Esophagus muscularis mucosa (tissue), 4 donors: ENCODE measurements at regions not wholly inside any gene's neighbourhood (a gene's known extent, or its start where the extent isn't known, plus 50 kb on each side); places are given as distances from the start of the nearest gene placed in this dataset.

Source experiments
- DNase-seq: peaks from one replicate; pipeline ENCODE4 v3.0.0-alpha.2; 2017; ENCODE audit errors: extremely low spot score
- H3K27ac ChIP-seq, 4 donors: fragments of 200-600 bp; sonication (generic); replicated peaks in 1 of 4; 1 replicate in 3 of 4; 2 replicates in 1 of 4; pipeline ENCODE4 v1.5.1; 2016 to 2019; ENCODE audit warnings: mild to moderate bottlenecking in 1 of 4
- H3K27me3 ChIP-seq, 4 donors: fragments of 200-600 bp; sonication (generic); one replicate each; pipeline versions ENCODE4 v1.5.1 to v1.6.0; 2016 to 2019
- H3K36me3 ChIP-seq, 4 donors: fragments of 200-600 bp; sonication (generic); one replicate each; pipeline ENCODE4 v1.5.1; 2016 to 2019
- H3K4me1 ChIP-seq, 4 donors: fragments of 200-600 bp; sonication (generic); one replicate each; pipeline ENCODE4 v1.5.1; 2016 to 2019
- H3K4me3 ChIP-seq, 4 donors: fragments of 200-600 bp; sonication (generic); 1 replicate in 2 of 4; 2 replicates in 2 of 4; pipeline ENCODE4 v1.5.1; 2016 to 2019; ENCODE audit warnings: mild to moderate bottlenecking in 4 of 4, moderate library complexity in 1 of 4
- H3K9me3 ChIP-seq, 4 donors: fragments of 200-600 bp; sonication (generic); 1 replicate in 3 of 4; 2 replicates in 1 of 4; pipeline ENCODE4 v1.5.1; 2016 to 2019
- EP300 ChIP-seq: sonication (generic); formaldehyde crosslinking; IDR thresholded peaks from one replicate; pipeline ENCODE4 v1.6.1; 2017; ENCODE audit warnings: antibody characterized with exemption
- POLR2A ChIP-seq: fragments of 450-650 bp; IDR thresholded peaks from one replicate; pipeline ENCODE4 v1.6.1; 2017; ENCODE audit warnings: antibody characterized with exemption, moderate library complexity, mild to moderate bottlenecking, low read depth
- POLR2AphosphoS5 ChIP-seq, 2 donors: sonication (generic); formaldehyde crosslinking; IDR thresholded peaks; one replicate each; pipeline ENCODE4 v1.6.1; 2017; ENCODE audit warnings: antibody characterized with exemption in 2 of 2
- WGBS: methylation state at CpG from one replicate; pipeline ENCODE4 v1.1.5; 2018; 5-methylcytosine and 5-hydroxymethylcytosine counted together
- intact Hi-C: fragments of 100-400 bp; cut with DNase I; formaldehyde crosslinking; loops from one replicate; pipeline ENCODE4 v1.15.1; 2023
- TF ChIP-seq, protein P1 (sequence below), 3 experiments: fragments of 200-600 bp in 2 of 3; fragments of 450-650 bp in 1 of 3; sonication (generic) in 2 of 3; IDR thresholded peaks; one replicate each; pipeline ENCODE4 v1.5.1; 2017 to 2019; ENCODE audit warnings: antibody characterized with exemption in 3 of 3, mild to moderate bottlenecking in 2 of 3, moderate library complexity in 1 of 3

DNA sequence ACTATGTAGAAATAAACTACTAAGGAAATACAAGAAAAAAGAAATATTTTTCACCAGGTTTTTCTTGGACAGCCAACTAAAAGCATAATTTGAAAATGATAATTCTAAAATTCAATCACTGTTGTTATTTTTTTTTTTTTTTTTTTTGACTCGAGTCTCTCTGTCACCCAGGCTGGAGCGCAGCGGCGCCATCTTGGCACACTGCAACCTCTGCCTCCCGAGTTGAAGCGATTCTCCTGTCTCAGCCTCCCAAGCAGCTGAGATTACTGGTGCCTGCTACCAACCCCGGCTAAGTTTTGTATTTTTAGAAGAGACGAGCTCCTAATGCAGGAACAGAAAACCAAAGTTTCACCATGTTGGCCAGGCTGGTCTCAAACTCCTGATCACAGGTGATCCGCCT, 122.3 kb upstream of the UGT8 start:
- peaks cover 0 to 3% (median 0%) of the 10 kb centered on the region in 4 donors for H3K9me3 ChIP-seq

DNA sequence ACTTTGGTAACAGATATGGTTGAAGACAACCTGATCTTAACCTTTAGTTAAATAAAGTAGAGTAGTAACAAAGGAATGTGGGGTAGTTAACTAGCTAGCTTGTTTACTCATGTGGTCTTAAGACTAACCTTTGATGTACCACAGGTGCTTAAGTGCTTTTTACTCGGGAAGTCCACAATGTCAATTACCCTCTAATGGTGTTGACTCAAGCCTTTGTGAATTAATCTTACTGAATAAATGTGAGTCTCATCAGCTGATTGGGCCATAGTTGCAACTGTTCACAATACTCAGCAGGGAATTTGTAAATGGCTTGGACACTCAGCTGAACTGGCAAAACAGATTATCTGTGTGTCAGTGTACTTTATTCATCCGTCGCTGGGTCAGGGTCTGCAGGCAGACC, 119.0 kb upstream of the UGT8 start:
- WGBS = 74% methylated on average over 3 of the region's 3 CpGs
- H3K4me3 ChIP-seq = no peak overlapping the region
- TF ChIP-seq POLR2A = no peak
- TF ChIP-seq, protein P1, sequence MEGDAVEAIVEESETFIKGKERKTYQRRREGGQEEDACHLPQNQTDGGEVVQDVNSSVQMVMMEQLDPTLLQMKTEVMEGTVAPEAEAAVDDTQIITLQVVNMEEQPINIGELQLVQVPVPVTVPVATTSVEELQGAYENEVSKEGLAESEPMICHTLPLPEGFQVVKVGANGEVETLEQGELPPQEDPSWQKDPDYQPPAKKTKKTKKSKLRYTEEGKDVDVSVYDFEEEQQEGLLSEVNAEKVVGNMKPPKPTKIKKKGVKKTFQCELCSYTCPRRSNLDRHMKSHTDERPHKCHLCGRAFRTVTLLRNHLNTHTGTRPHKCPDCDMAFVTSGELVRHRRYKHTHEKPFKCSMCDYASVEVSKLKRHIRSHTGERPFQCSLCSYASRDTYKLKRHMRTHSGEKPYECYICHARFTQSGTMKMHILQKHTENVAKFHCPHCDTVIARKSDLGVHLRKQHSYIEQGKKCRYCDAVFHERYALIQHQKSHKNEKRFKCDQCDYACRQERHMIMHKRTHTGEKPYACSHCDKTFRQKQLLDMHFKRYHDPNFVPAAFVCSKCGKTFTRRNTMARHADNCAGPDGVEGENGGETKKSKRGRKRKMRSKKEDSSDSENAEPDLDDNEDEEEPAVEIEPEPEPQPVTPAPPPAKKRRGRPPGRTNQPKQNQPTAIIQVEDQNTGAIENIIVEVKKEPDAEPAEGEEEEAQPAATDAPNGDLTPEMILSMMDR (IDR thresholded peaks at IDR 0.05) = no peak
- no peak for TF ChIP-seq POLR2AphosphoS5 (IDR thresholded peaks at IDR 0.05)
- H3K4me1 ChIP-seq = no peaks in the 10 kb centered on the region
- no peak overlapping the region for H3K27ac ChIP-seq
- intact Hi-C loops = no loop called here
- H3K27me3 ChIP-seq = no peaks in the 10 kb centered on the region
- H3K9me3 ChIP-seq = no peaks in the 10 kb centered on the region
- no peak for DNase-seq
- H3K36me3 ChIP-seq = no peaks in the 10 kb centered on the region

More for the DNA sequence above, 122.3 kb upstream of the UGT8 start:
- Histone ChIP-seq H3K4me3 (no peak overlapping the region), H3K27ac (no peak overlapping the region), H3K36me3 (no peaks in the 10 kb centered on the region), H3K4me1 (no peaks in the 10 kb centered on the region), H3K27me3 (peaks cover 0 to 5% (median 0%) of the 10 kb centered on the region in 4 donors)
- intact Hi-C loops = no loop called here
- WGBS = 90% methylated on average over 9 of the region's 9 CpGs
- no peak for DNase-seq
- TF ChIP-seq POLR2A (no peak), EP300 (no peak), POLR2AphosphoS5 (IDR thresholded peaks at IDR 0.05) (no peak)
- TF ChIP-seq, protein P1 (IDR thresholded peaks at IDR 0.05) = no peak

DNA sequence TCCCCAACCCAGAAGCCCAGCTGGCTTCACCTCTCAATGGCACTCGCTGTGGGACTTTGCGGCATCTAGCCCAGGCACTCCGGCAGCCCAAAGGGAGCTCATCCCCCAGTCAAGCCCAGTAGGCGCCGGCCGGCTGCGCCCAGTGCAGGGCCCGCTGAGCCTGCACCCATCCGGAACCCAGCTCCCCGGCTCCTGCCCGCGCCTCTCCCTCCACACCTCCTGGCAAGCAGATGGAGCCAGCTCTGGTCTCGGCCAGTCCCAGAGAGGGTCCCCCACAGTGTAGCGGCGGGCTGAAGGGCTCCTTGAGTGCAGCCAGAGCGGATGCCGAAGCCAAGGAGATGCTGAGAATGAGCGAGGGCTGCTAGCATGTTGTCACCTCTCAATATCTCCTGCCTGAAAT, 116.8 kb upstream of the UGT8 start:
- H3K27me3 ChIP-seq = no peaks in the 10 kb centered on the region
- no peak overlapping the region for H3K4me3 ChIP-seq
- 96% methylated on average over 16 of the region's 18 CpGs for WGBS
- TF ChIP-seq EP300 (no peak), POLR2A (no peak)
- H3K27ac ChIP-seq = no peak overlapping the region
- H3K4me1 ChIP-seq = no peaks in the 10 kb centered on the region
- H3K9me3 ChIP-seq = no peaks in the 10 kb centered on the region
- intact Hi-C loops = no loop called here
- DNase-seq = no peak
- H3K36me3 ChIP-seq = no peaks in the 10 kb centered on the region

DNA sequence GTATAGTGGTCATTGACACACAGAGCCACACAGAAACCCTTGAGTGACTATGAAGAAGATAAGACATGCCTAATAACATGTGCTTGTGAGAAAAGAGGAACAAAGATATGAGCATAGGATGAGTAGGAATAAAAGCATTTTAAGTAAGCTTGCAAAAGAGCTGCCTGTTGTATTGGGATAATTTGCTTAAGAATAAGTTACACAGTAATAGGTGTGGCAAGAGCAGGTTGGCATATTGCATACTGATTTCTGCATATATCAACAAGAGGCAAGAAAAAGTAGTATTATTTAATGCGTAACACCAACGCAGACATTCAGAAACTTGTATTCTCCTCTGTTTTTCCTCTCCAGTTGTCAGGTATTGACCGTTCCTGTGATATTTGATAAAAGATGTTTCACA, 111.5 kb upstream of the UGT8 start:
- Histone ChIP-seq H3K9me3 (no peaks in the 10 kb centered on the region), H3K4me1 (no peaks in the 10 kb centered on the region), H3K4me3 (no peak overlapping the region), H3K27ac (no peak overlapping the region), H3K27me3 (no peaks in the 10 kb centered on the region), H3K36me3 (no peaks in the 10 kb centered on the region)
- intact Hi-C loops = no loop called here
- TF ChIP-seq POLR2A (no peak), EP300 (no peak), POLR2AphosphoS5 (IDR thresholded peaks at IDR 0.05) (no peak)
- TF ChIP-seq, protein P1 (IDR thresholded peaks at IDR 0.05) = no peak
- DNase-seq = no peak
- WGBS = 90% methylated on average over 3 of the region's 3 CpGs

DNA sequence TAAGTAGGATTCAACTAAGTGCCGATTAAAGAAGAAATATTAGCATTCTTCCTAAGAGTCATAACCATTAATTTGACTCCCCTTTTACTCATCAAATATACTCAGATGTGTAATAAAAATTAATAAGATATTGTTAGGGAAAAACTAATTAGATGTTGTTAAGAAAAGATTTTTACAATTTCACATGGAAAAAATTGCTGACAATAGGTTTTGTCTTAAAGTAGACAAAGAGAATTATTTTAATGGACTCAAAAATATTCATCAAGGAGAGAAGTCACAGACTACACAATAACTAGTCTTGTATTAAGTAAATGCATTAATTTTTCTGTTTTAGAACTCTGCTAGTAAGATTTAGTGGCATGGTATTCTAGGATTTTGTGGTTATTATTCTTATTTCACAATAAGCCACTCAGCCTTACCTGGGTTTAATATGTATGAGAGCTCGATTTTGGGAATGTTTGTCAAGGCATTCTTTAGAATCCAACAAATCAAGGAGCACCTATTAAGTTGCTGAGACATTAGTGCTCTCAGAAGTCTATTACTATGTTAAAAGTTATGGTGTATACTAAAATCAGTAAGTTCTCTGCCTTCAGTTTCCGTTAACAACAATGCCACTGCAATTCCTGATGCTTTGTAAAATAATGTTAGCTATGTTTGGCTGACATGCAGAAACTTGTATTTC, 110.2 kb upstream of the UGT8 start:
- WGBS = 76% methylated on average over 3 of the region's 3 CpGs
- H3K9me3 ChIP-seq = no peaks in the 10 kb centered on the region
- intact Hi-C loops = no loop called here
- H3K27ac ChIP-seq = no peak overlapping the region
- H3K27me3 ChIP-seq = no peaks in the 10 kb centered on the region
- DNase-seq = no peak
- H3K36me3 ChIP-seq = no peaks in the 10 kb centered on the region
- H3K4me1 ChIP-seq = no peaks in the 10 kb centered on the region
- TF ChIP-seq, protein P1 (IDR thresholded peaks at IDR 0.05) = no peak
- TF ChIP-seq EP300 = no peak
- TF ChIP-seq POLR2A = no peak
- no peak for TF ChIP-seq POLR2AphosphoS5 (IDR thresholded peaks at IDR 0.05)
- H3K4me3 ChIP-seq = no peak overlapping the region
